ENCODE measurements at regions not wholly inside any gene's neighbourhood (a gene's known extent, or its start where the extent isn't known, plus 50 kb on each side); places are given as distances from the start of the nearest gene placed in this dataset.

DNA sequence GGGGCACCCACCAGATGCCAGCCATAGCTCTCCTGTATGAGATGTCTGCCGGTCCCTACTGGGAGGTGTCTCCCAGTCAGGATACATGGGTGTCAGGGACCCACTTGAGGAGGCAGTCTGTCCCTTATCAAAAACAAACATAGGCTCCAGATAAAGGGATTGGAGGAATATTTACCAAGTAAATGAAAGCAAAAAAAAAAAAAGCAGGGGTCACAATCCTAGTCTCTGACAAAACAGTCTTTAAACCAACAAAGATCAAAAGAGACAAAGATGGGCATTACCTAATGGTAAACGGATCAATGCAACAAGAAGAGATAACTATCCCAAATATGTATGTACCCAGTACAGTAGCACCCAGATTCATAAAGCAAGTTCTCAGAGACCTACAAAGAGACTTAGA is 640.0 kb upstream of the LRRTM4 start (continued):
- TF ChIP-seq, protein P1, sequence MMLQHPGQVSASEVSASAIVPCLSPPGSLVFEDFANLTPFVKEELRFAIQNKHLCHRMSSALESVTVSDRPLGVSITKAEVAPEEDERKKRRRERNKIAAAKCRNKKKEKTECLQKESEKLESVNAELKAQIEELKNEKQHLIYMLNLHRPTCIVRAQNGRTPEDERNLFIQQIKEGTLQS (CRISPR knock-in tag; IDR thresholded peaks at IDR 0.05), result 0 out of 2 replicates have a peak, but pooled peaks have one; percentile 28
- TF ChIP-seq, protein P2, sequence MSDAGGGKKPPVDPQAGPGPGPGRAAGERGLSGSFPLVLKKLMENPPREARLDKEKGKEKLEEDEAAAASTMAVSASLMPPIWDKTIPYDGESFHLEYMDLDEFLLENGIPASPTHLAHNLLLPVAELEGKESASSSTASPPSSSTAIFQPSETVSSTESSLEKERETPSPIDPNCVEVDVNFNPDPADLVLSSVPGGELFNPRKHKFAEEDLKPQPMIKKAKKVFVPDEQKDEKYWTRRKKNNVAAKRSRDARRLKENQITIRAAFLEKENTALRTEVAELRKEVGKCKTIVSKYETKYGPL (CRISPR knock-in tag; IDR thresholded peaks at IDR 0.05), result no peak
- TF ChIP-seq ETV5 (CRISPR knock-in tag; IDR thresholded peaks at IDR 0.05; ENCODE audit: borderline replicate concordance) (peak; percentile 33; the same call in 1 of the 2 replicates), NBN (conservative IDR thresholded peaks at IDR 0.05) (no peak), FOXP1 (IDR thresholded peaks at IDR 0.05) (peak; percentile 92), FOXP1 (CRISPR knock-in tag; IDR thresholded peaks at IDR 0.05) (peak; percentile 99), GLI4 (CRISPR knock-in tag; IDR thresholded peaks at IDR 0.05; ENCODE audit: borderline replicate concordance) (no peak), MYPOP (CRISPR knock-in tag; IDR thresholded peaks at IDR 0.05) (no peak; the same call in 1 of the 2 replicates), ZNF264 (CRISPR knock-in tag; IDR thresholded peaks at IDR 0.05) (peak; percentile 57; the same call in 1 of the 2 replicates), TCF7 (IDR thresholded peaks at IDR 0.05; ENCODE audit: low read depth) (peak; percentile 99), KDM5A (IDR thresholded peaks at IDR 0.05; ENCODE audit: borderline replicate concordance, low read length) (no peak), MAZ (IDR thresholded peaks at IDR 0.05; ENCODE audit: borderline replicate concordance, low read depth, low read length) (no peak; the same call in 1 of the 2 replicates), MAZ (CRISPR knock-in tag; IDR thresholded peaks at IDR 0.05; ENCODE audit: low read depth) (no peak), E2F1 (CRISPR knock-in tag; IDR thresholded peaks at IDR 0.05) (no peak), TEAD3 (CRISPR knock-in tag; optimal IDR thresholded peaks at IDR 0.05; ENCODE audit: borderline replicate concordance) (peak; percentile 85), GRHL1 (CRISPR knock-in tag; conservative IDR thresholded peaks at IDR 0.05) (no peak), ZNF558 (CRISPR knock-in tag; IDR thresholded peaks at IDR 0.05; ENCODE audit: borderline replicate concordance) (no peak), PAWR (CRISPR knock-in tag; IDR thresholded peaks at IDR 0.05; ENCODE audit: borderline replicate concordance) (no peak)
- TF ChIP-seq, protein P3, sequence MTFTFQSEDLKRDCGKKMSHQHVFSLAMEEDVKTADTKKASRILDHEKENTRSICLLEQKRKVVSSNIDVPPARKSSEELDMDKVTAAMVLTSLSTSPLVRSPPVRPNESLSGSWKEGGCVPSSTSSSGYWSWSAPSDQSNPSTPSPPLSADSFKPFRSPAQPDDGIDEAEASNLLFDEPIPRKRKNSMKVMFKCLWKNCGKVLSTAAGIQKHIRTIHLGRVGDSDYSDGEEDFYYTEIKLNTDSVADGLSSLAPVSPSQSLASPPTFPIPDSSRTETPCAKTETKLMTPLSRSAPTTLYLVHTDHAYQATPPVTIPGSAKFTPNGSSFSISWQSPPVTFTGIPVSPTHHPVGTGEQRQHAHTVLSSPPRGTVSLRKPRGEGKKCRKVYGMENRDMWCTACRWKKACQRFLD (CRISPR knock-in tag; IDR thresholded peaks at IDR 0.05; ENCODE audit: borderline replicate concordance), result no peak
- TF ChIP-seq, protein P4, sequence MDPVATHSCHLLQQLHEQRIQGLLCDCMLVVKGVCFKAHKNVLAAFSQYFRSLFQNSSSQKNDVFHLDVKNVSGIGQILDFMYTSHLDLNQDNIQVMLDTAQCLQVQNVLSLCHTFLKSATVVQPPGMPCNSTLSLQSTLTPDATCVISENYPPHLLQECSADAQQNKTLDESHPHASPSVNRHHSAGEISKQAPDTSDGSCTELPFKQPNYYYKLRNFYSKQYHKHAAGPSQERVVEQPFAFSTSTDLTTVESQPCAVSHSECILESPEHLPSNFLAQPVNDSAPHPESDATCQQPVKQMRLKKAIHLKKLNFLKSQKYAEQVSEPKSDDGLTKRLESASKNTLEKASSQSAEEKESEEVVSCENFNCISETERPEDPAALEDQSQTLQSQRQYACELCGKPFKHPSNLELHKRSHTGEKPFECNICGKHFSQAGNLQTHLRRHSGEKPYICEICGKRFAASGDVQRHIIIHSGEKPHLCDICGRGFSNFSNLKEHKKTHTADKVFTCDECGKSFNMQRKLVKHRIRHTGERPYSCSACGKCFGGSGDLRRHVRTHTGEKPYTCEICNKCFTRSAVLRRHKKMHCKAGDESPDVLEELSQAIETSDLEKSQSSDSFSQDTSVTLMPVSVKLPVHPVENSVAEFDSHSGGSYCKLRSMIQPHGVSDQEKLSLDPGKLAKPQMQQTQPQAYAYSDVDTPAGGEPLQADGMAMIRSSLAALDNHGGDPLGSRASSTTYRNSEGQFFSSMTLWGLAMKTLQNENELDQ (CRISPR knock-in tag; IDR thresholded peaks at IDR 0.05; ENCODE audit: borderline replicate concordance), result no peak
- TF ChIP-seq, protein P5, sequence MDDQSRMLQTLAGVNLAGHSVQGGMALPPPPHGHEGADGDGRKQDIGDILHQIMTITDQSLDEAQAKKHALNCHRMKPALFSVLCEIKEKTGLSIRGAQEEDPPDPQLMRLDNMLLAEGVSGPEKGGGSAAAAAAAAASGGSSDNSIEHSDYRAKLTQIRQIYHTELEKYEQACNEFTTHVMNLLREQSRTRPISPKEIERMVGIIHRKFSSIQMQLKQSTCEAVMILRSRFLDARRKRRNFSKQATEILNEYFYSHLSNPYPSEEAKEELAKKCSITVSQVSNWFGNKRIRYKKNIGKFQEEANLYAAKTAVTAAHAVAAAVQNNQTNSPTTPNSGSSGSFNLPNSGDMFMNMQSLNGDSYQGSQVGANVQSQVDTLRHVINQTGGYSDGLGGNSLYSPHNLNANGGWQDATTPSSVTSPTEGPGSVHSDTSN (CRISPR knock-in tag; IDR thresholded peaks at IDR 0.05; ENCODE audit: borderline replicate concordance), result no peak

All from HepG2 (cell line).